Psoas muscle (tissue), 7 donors: ENCODE measurements at regions not wholly inside any gene's neighbourhood (a gene's known extent, or its start where the extent isn't known, plus 50 kb on each side); places are given as distances from the start of the nearest gene placed in this dataset.

Experiments used
- ATAC-seq, 4 donors: fragments of 200-7000 bp; cut with Tn5 transposase; one replicate each; pipeline ENCODE4 v1.9.1; 2020; ENCODE audit warnings: moderate library complexity in 3 of 4, mild to moderate bottlenecking in 2 of 4
- DNase-seq, 2 donors: peaks; one replicate each; pipeline ENCODE4 v3.0.0-alpha.2; 2020
- H3K27ac ChIP-seq: fragments of 200-600 bp; one replicate; pipeline ENCODE4 v1.8.0; 2022
- H3K27me3 ChIP-seq, 3 donors: fragments of 200-600 bp in 1 of 3; one replicate each; pipeline versions ENCODE4 v1.6.1 to v1.8.0; 2013 to 2022; ENCODE audit warnings: low read length in 2 of 3, mild to moderate bottlenecking in 2 of 3, moderate library complexity in 1 of 3; ENCODE audit not compliant: insufficient read depth in 3 of 3
- H3K36me3 ChIP-seq, 2 donors: fragments of 200-600 bp in 1 of 2; one replicate each; pipeline versions ENCODE4 v1.6.1 to v1.8.0; 2013 to 2022; ENCODE audit warnings: low read depth in 1 of 2, mild to moderate bottlenecking in 1 of 2, moderate library complexity in 1 of 2; ENCODE audit not compliant: insufficient read depth in 1 of 2
- H3K4me1 ChIP-seq: fragments of 200-600 bp; one replicate; pipeline ENCODE4 v1.8.0; 2022
- H3K4me3 ChIP-seq: fragments of 200-600 bp; one replicate; pipeline ENCODE4 v1.8.0; 2022; ENCODE audit warnings: mild to moderate bottlenecking
- H3K9me3 ChIP-seq: fragments of 200-600 bp; one replicate; pipeline ENCODE4 v1.8.0; 2022
- WGBS, 3 donors: extraction: QIAGEN DNeasy Blood & Tissue Kit; methylation state at CpG; one replicate each; pipeline versions ENCODE4 v1.1.6 to v1.1.7; 2013; 5-methylcytosine and 5-hydroxymethylcytosine counted together
- intact Hi-C, 2 donors: fragments of 100-400 bp; cut with DNase I; formaldehyde crosslinking; loops; one replicate each; pipeline versions ENCODE4 v1.11.0 to v1.14.2; 2022
- TF ChIP-seq, protein P1 (sequence below): fragments of 200-600 bp; IDR thresholded peaks from one replicate; pipeline ENCODE4 v1.8.0; 2022; ENCODE audit warnings: antibody characterized with exemption
- donor health status: healthy with polysubstance abuse.
- donor health status: DM: no; HTN: no; CAD: no; lungs with moderate emphysema.
- donor health status: Bipolar disorder and iron deficiency.
- donor health status: healthy.
- donor health status: DM: yes; HTN: yes; CAD: no.
- donor health status: DM: no; HTN: no; CAD: no.
- donor health status: DM: yes; HTN: yes; CAD: no.

DNA sequence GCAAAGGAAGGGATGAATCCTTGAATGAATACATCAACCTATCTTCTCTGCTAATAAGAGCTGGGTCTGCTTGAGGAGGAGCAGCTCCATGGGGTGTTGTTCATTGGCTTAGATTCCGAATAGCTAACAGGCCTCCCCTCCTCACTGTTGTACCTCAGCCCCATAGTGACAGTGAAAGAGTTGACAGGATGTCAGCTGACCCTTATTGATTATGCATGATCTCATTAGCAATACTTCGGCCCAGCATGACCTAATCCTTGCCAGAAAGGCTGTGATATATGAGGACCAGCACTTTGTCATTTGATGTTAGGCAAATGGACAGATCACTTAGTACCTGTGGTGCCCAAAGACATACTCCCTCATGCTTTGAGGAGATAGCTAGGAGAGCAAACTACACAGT is 1333.7 kb upstream of the CELF4 start:
- no peak for DNase-seq
- H3K36me3 ChIP-seq = no peaks in the 10 kb centered on the region
- 80 to 91% (median 83%) methylated on average over 2 of the region's 2 CpGs for WGBS, 3 donors
- no peaks in the 10 kb centered on the region for H3K27me3 ChIP-seq
- H3K9me3 ChIP-seq = no peaks in the 10 kb centered on the region
- TF ChIP-seq, protein P1, sequence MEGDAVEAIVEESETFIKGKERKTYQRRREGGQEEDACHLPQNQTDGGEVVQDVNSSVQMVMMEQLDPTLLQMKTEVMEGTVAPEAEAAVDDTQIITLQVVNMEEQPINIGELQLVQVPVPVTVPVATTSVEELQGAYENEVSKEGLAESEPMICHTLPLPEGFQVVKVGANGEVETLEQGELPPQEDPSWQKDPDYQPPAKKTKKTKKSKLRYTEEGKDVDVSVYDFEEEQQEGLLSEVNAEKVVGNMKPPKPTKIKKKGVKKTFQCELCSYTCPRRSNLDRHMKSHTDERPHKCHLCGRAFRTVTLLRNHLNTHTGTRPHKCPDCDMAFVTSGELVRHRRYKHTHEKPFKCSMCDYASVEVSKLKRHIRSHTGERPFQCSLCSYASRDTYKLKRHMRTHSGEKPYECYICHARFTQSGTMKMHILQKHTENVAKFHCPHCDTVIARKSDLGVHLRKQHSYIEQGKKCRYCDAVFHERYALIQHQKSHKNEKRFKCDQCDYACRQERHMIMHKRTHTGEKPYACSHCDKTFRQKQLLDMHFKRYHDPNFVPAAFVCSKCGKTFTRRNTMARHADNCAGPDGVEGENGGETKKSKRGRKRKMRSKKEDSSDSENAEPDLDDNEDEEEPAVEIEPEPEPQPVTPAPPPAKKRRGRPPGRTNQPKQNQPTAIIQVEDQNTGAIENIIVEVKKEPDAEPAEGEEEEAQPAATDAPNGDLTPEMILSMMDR = no peak
- ATAC-seq = no peak
- intact Hi-C loops = no loop called here
- H3K4me3 ChIP-seq = no peak overlapping the region
- H3K4me1 ChIP-seq = no peaks in the 10 kb centered on the region
- no peak overlapping the region for H3K27ac ChIP-seq

DNA sequence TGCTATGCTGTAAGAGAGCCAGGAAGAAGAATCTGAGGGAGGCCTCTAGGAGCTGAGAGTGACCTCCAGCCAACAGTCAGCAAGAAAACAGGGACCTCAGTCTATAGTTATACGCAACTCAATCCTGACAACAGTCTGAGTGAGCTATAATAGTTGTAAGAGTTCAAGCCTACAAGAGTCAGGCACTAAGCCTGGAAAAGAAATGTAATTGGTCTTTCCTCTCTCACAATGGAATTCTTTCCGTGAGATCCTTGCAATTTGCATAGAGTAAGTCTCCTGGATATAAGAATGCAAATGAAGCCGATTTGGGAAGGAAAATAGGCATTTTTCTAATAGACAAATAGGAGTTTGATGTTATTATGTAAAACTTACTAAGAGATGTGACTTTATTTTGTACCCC is 1332.6 kb upstream of the CELF4 start:
- DNase-seq (no peak), ATAC-seq (no peak)
- no peak overlapping the region for H3K4me3 ChIP-seq
- H3K36me3 ChIP-seq = no peaks in the 10 kb centered on the region
- TF ChIP-seq, protein P1 = no peak
- intact Hi-C loops = no loop called here
- H3K27ac ChIP-seq = no peak overlapping the region
- H3K4me1 ChIP-seq = no peaks in the 10 kb centered on the region
- no peaks in the 10 kb centered on the region for H3K9me3 ChIP-seq
- WGBS, 3 donors = 60 to 75% (median 74%) methylated on average over 3 of the region's 3 CpGs
- H3K27me3 ChIP-seq = no peaks in the 10 kb centered on the region

DNA sequence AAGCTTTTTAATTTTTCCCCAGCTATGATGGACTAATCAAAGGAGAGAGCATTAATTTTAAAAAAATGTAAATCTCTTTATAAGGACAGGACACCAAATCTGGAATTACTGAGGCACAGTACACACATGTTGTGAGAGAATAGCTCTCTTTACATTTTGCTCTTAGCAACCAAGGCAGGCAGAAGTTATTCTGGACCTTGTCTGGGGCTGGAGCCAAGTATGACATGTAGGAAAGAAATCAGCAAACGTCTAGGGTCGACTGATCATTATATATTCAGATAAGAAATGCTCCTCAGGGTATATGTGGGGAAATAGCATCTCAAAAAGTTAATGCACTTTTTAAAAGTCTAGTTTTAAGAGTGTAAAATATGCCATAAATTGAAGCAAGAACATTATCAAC is 1330.0 kb upstream of the CELF4 start:
- no peak for DNase-seq
- intact Hi-C loops = no loop called here
- no peaks in the 10 kb centered on the region for H3K4me1 ChIP-seq
- H3K4me3 ChIP-seq = no peak overlapping the region
- no peaks in the 10 kb centered on the region for H3K27me3 ChIP-seq
- no peak overlapping the region for H3K27ac ChIP-seq
- 38 to 40% (median 39%) methylated on average over 2 of the region's 2 CpGs for WGBS, 3 donors
- no peaks in the 10 kb centered on the region for H3K36me3 ChIP-seq
- no peaks in the 10 kb centered on the region for H3K9me3 ChIP-seq
- ATAC-seq = no peak
- TF ChIP-seq, protein P1 = no peak

DNA sequence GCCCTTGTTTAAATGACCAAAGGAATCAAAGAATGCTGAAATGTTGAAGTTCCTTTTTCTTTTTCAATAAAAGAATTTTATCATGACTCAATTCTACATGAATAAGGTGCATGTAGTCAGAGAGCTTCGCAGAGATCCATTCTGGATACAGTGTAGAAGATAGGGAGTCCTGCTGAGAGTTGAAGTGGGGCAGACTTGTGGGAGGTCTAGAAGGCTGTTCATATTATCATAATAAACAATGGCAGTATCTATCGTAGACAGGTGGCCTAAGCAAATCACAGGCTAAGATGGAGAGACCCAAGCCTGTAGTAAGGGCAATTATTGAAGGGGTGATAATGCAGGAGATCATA is 1322.0 kb upstream of the CELF4 start:
- no peaks in the 10 kb centered on the region for H3K36me3 ChIP-seq
- H3K4me3 ChIP-seq = no peak overlapping the region
- ATAC-seq = no peak
- TF ChIP-seq, protein P1 = no peak
- no peak for DNase-seq
- H3K27ac ChIP-seq = no peak overlapping the region
- no peaks in the 10 kb centered on the region for H3K27me3 ChIP-seq
- no peaks in the 10 kb centered on the region for H3K4me1 ChIP-seq
- H3K9me3 ChIP-seq = no peaks in the 10 kb centered on the region
- intact Hi-C loops = no loop called here
- 83 to 84% (median 83%) methylated on average over 2 of the region's 2 CpGs for WGBS, 3 donors

DNA sequence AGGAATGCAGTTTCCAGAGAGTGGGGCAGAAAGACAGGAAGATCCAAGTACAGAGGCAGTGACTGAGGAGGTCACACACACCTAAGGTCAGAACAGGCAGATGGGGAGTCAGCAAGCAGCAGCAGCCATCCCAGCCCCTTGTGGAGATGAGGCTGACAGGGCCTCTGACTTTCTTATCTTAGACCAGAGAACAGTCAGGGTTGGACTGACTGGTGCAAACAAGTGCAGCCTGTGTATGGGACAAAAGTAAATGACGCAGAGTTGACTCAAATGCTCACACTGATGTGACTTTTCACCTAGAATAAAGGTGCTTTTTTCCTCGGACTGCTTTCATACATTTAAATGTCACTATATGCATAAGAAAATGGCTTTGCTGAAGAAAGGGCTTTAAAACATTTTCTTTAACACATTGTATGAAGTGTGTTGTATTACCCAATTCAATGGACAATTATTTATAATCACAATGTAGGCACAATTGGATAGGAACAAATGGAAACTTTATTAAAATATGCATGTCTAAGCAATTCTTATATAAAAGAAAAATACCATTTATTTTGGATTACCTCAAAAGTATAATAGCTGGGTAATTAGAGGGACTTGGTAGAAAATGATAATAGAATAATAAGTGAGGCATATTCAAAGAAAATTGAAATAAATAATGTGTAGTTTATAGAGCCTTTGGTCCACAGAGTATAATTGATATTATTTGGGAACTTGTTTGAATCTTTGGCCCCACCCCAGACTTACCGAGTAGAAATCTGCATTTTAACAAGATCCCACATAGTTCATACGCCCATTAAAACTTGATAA is 1321.5 kb upstream of the CELF4 start:
- H3K4me3 ChIP-seq = no peak overlapping the region
- DNase-seq (no peak), ATAC-seq (no peak)
- H3K4me1 ChIP-seq = no peaks in the 10 kb centered on the region
- no peaks in the 10 kb centered on the region for H3K36me3 ChIP-seq
- H3K9me3 ChIP-seq = no peaks in the 10 kb centered on the region
- TF ChIP-seq, protein P1 = no peak
- H3K27ac ChIP-seq = no peak overlapping the region
- WGBS, 3 donors = 71 to 81% (median 74%) methylated on average over 4 of the region's 4 CpGs
- intact Hi-C loops = no loop called here
- H3K27me3 ChIP-seq = no peaks in the 10 kb centered on the region
